ENCODE measurements at regions not wholly inside any gene's neighbourhood (a gene's known extent, or its start where the extent isn't known, plus 50 kb on each side); places are given as distances from the start of the nearest gene placed in this dataset.

- Histone ChIP-seq H4K20me1 (ENCODE audit: control insufficient read depth, extremely low read depth, insufficient read depth, low read length) (no peaks in the 10 kb centered on the region), H3K9ac (ENCODE audit: insufficient read depth, low read length) (no peak overlapping the region), H3K79me2 (ENCODE audit: control insufficient read depth, insufficient read depth, low read length) (no peaks in the 10 kb centered on the region), H3K4me3 (replicated peaks in 1 of 4; ENCODE audit: control extremely low read depth in 1 of 4, insufficient read depth in 1 of 4, low read depth in 3 of 4, low read length in 4 of 4) (no peak overlapping the region), H3K27ac (ENCODE audit: insufficient read depth, low read length) (no peak overlapping the region), H3K4me1 (ENCODE audit: control insufficient read depth, extremely low read depth, insufficient read depth, low read length) (no peaks in the 10 kb centered on the region), H3K4me2 (ENCODE audit: extremely low read depth, insufficient read depth, low read length) (no peak overlapping the region), H2AFZ (ENCODE audit: low read length) (no peak overlapping the region), H3K36me3 (ENCODE audit: control insufficient read depth, insufficient read depth, low read length) (no peaks in the 10 kb centered on the region), H3K9me3 (ENCODE audit: control insufficient read depth, insufficient read depth, low read depth, low read length) (no peaks in the 10 kb centered on the region), H3K27me3 (ENCODE audit: control insufficient read depth, insufficient read depth, low read length) (no peaks in the 10 kb centered on the region)
- TF ChIP-seq CTCF (conservative IDR thresholded peaks at IDR 0.05 in 1 of 2, IDR thresholded peaks at IDR 0.05 in 1 of 2; ENCODE audit: low read depth in 1 of 2, low read length in 2 of 2) (no peak), EZH2 (IDR thresholded peaks at IDR 0.05; ENCODE audit: low read length, missing control alignments) (no peak)
- DNase-seq (ENCODE audit: low read depth in 2 of 2), result no peak
Observed at GRCh38 chr13:50483416-50483815, 360.1 kb downstream of the DLEU7 start.

DNA sequence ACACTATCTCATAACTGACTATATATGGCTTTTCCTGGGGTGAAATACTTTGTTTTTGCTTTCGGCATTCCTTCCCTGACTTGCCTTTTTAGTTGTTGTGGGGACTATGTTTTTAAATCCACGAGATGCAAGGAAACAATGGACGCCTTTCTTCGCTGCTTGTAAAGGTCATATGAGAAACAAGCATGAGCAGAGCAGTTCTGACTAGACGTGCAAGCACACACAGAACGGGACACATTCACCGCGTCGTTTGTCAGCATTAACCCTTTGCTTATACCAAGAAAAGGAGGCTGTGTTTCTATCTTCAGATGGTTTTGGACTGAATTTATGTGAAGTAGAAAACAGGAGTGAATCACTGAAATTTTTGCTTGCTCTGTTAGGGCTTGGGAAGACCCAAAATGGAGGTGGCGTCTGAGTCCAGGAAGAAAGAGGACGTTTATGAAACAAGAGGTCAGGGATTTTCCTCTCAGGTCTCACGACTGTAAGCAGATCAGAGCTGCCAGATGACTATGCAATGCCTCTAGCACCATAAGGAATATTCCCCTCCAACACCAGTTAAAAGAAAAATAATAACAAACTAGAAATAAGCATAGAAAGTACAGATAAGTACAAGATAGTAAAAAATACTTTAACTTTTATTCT lies 358.9 kb downstream of the DLEU7 start:
- Histone ChIP-seq H3K4me3 (replicated peaks in 1 of 4; ENCODE audit: control extremely low read depth in 1 of 4, insufficient read depth in 1 of 4, low read depth in 3 of 4, low read length in 4 of 4) (no peak overlapping the region), H3K27me3 (ENCODE audit: control insufficient read depth, insufficient read depth, low read length) (no peaks in the 10 kb centered on the region), H3K4me2 (ENCODE audit: extremely low read depth, insufficient read depth, low read length) (no peak overlapping the region), H3K4me1 (ENCODE audit: control insufficient read depth, extremely low read depth, insufficient read depth, low read length) (no peaks in the 10 kb centered on the region), H4K20me1 (ENCODE audit: control insufficient read depth, extremely low read depth, insufficient read depth, low read length) (no peaks in the 10 kb centered on the region), H2AFZ (ENCODE audit: low read length) (peak overlapping the region; percentile 85), H3K27ac (ENCODE audit: insufficient read depth, low read length) (no peak overlapping the region), H3K36me3 (ENCODE audit: control insufficient read depth, insufficient read depth, low read length) (no peaks in the 10 kb centered on the region), H3K9ac (ENCODE audit: insufficient read depth, low read length) (no peak overlapping the region), H3K79me2 (ENCODE audit: control insufficient read depth, insufficient read depth, low read length) (no peaks in the 10 kb centered on the region), H3K9me3 (ENCODE audit: control insufficient read depth, insufficient read depth, low read depth, low read length) (no peaks in the 10 kb centered on the region)
- TF ChIP-seq EZH2 (IDR thresholded peaks at IDR 0.05; ENCODE audit: low read length, missing control alignments), result no peak
- TF ChIP-seq CTCF (conservative IDR thresholded peaks at IDR 0.05 in 1 of 2, IDR thresholded peaks at IDR 0.05 in 1 of 2; ENCODE audit: low read depth in 1 of 2, low read length in 2 of 2), result no peak
- peak in 1 of 2 donors; percentile 12 for DNase-seq (ENCODE audit: low read depth in 2 of 2)

DNA sequence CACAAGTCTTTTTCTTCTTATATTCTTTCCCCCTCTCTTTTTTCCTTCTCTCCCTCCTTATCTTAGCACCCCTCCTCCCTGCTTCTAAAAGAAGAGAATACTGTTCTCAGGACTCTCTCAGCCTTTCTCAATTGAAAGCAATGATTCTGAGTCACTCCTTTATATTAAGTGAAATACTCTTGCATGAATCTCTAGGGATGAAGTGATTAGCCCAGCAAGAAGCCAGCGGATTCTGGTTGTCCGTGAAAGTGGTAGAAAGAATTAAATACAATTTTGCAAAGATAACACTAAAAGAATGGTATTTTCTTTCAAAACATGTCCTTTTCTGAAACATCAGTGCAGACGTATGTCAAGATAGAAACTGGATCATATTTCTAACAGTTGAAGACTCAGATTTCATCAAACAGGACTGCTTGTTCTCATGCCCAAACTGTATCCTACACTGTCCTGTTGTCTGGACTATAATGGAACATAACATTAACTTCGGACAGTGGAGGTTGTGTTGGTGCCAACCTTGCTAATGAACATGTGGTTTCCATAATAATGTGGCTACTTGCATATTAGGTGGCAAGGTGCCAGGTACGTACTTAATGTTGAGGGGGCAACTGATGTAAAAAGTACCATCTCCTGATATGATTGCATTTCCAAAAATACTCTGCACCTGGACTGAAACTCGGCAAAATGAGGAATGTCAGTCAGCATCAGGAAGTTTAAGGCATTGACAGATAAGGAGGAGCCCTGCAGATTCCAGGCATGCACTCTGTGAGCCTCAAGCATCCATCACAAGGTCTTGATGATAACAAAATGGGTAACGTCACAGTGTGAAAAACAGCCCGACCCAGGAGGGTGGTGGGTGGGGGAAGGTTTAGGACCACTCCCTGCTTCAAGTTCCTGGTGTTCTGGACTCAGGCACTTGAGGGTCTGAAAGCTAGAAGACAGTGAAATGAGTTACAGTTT lies 357.2 kb downstream of the DLEU7 start:
- H4K20me1 ChIP-seq (ENCODE audit: control insufficient read depth, extremely low read depth, insufficient read depth, low read length), result no peaks in the 10 kb centered on the region
- H3K27me3 ChIP-seq (ENCODE audit: control insufficient read depth, insufficient read depth, low read length), result no peaks in the 10 kb centered on the region
- peak overlapping the region; percentile 32 for H2AFZ ChIP-seq (ENCODE audit: low read length)
- H3K4me2 ChIP-seq (ENCODE audit: extremely low read depth, insufficient read depth, low read length), result peak overlapping the region; percentile 45
- H3K9ac ChIP-seq (ENCODE audit: insufficient read depth, low read length), result no peak overlapping the region
- TF ChIP-seq CTCF (conservative IDR thresholded peaks at IDR 0.05 in 1 of 2, IDR thresholded peaks at IDR 0.05 in 1 of 2; ENCODE audit: low read depth in 1 of 2, low read length in 2 of 2) (no peak), EZH2 (IDR thresholded peaks at IDR 0.05; ENCODE audit: low read length, missing control alignments) (no peak)
- no peaks in the 10 kb centered on the region for H3K79me2 ChIP-seq (ENCODE audit: control insufficient read depth, insufficient read depth, low read length)
- H3K9me3 ChIP-seq (ENCODE audit: control insufficient read depth, insufficient read depth, low read depth, low read length), result no peaks in the 10 kb centered on the region
- no peak overlapping the region for H3K27ac ChIP-seq (ENCODE audit: insufficient read depth, low read length)
- no peak overlapping the region for H3K4me3 ChIP-seq (replicated peaks in 1 of 4; ENCODE audit: control extremely low read depth in 1 of 4, insufficient read depth in 1 of 4, low read depth in 3 of 4, low read length in 4 of 4)
- H3K4me1 ChIP-seq (ENCODE audit: control insufficient read depth, extremely low read depth, insufficient read depth, low read length), result no peaks in the 10 kb centered on the region
- no peaks in the 10 kb centered on the region for H3K36me3 ChIP-seq (ENCODE audit: control insufficient read depth, insufficient read depth, low read length)
- peak; percentile 44 to 57 for DNase-seq (ENCODE audit: low read depth in 2 of 2)

Data from fibroblast of lung (primary cell).